Duodenal mucosa (tissue), 2 donors: ENCODE measurements at regions not wholly inside any gene's neighbourhood (a gene's known extent, or its start where the extent isn't known, plus 50 kb on each side); places are given as distances from the start of the nearest gene placed in this dataset.

Experiments
- H3K27ac ChIP-seq: one replicate; pipeline ENCODE4 v1.7.0; 2013; ENCODE audit warnings: low read depth, low read length
- H3K27me3 ChIP-seq, 2 donors: one replicate each; pipeline ENCODE4 v1.7.0; 2013; ENCODE audit warnings: low read length in 2 of 2, control low read depth in 1 of 2; ENCODE audit not compliant: insufficient read depth in 2 of 2, control insufficient read depth in 1 of 2
- H3K36me3 ChIP-seq, 2 donors: one replicate each; pipeline ENCODE4 v1.7.0; 2013; ENCODE audit warnings: low read length in 2 of 2, control low read depth in 1 of 2; ENCODE audit not compliant: insufficient read depth in 2 of 2, control insufficient read depth in 1 of 2
- H3K4me1 ChIP-seq, 2 donors: one replicate each; pipeline ENCODE4 v1.7.0; 2013; ENCODE audit warnings: low read length in 2 of 2, control low read depth in 1 of 2; ENCODE audit not compliant: insufficient read depth in 2 of 2, control insufficient read depth in 1 of 2
- H3K4me3 ChIP-seq, 2 donors: one replicate each; pipeline ENCODE4 v1.7.0; 2013; ENCODE audit warnings: low read length in 2 of 2, low read depth in 1 of 2
- H3K9ac ChIP-seq, 2 donors: one replicate each; pipeline ENCODE4 v1.7.0; 2013; ENCODE audit warnings: low read length in 2 of 2, low read depth in 1 of 2
- H3K9me3 ChIP-seq, 2 donors: one replicate each; pipeline ENCODE4 v1.7.0; 2013; ENCODE audit warnings: low read length in 2 of 2, control low read depth in 1 of 2; ENCODE audit not compliant: control insufficient read depth in 1 of 2

DNA sequence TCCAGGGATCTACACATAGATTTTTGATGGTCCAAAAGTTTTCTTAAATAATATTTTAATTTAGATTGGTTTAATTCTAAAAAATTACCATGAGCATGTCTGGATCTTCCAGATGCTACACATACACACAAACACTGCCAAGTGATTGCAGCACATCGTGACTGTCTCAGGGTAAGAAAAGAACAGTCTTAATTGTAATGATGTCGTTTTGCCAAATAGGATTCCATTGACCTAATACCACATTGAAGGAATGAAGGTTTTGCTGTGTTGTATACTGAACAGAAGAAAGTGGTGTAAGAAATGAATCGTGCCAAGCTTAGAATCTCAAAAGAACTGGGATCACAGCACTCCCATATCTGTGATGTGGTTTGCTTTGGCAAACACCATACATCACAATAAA lies 633.3 kb upstream of the CAMK1G start:
- Histone ChIP-seq H3K9me3 (no peaks in the 10 kb centered on the region), H3K9ac (no peak overlapping the region), H3K36me3 (no peaks in the 10 kb centered on the region), H3K27me3 (no peaks in the 10 kb centered on the region), H3K27ac (no peak overlapping the region), H3K4me1 (peaks cover 4 to 6% of the 10 kb centered on the region in 2 donors), H3K4me3 (no peak overlapping the region)

DNA sequence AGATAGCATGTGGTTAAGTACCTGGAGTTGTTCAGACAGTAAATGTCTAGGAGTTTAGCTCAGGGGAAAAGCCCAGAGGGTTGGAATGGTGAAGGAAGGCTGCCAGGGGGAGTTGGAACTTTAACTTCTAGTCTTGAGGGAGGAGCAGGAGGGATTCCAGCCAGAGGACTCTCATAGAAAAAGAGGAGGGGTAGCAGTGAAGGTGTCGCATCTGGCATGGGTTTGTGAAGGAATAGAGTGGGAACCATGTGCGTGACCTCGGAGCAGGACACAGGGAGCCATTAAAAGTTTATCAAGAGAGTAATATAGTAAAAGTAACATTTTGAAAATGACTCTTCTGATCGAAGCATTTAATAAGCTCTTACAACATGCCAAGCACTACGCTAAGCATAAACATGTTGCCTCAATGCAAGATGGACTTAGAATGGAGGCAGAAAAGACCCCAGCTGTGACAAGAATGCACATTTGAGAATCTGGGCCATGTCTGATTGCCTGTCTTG lies 632.4 kb upstream of the CAMK1G start:
- Histone ChIP-seq H3K36me3 (no peaks in the 10 kb centered on the region), H3K9me3 (no peaks in the 10 kb centered on the region), H3K9ac (no peak overlapping the region), H3K4me3 (no peak overlapping the region), H3K4me1 (peaks cover 4 to 6% of the 10 kb centered on the region in 2 donors), H3K27ac (no peak overlapping the region), H3K27me3 (no peaks in the 10 kb centered on the region)

DNA sequence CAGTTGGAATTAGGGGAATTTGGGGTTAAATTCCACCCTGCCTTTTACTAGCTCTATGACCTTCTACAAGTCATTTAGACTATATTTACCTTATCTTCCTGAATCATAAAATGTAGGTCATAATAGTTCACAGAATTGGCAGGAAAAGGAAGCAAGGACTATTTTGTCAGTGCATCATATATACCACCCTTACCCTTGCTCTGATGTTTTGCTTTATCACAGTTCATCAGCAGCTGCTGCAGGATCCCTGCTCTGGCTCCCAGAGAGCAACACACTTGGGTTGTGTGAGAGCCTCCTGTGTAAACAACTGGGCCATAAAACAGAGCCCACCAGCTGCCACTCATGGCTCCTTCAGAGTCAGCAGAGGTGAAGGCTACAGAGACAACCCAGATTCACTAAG lies 631.6 kb upstream of the CAMK1G start:
- Histone ChIP-seq H3K9ac (no peak overlapping the region), H3K9me3 (no peaks in the 10 kb centered on the region), H3K27ac (no peak overlapping the region), H3K4me1 (peaks cover 4 to 6% of the 10 kb centered on the region in 2 donors), H3K27me3 (no peaks in the 10 kb centered on the region), H3K36me3 (no peaks in the 10 kb centered on the region), H3K4me3 (no peak overlapping the region)

- H3K27me3 ChIP-seq: no peaks in the 10 kb centered on the region
- no peak overlapping the region for H3K27ac ChIP-seq
- H3K4me3 ChIP-seq: no peak overlapping the region
- no peaks in the 10 kb centered on the region for H3K4me1 ChIP-seq
- H3K36me3 ChIP-seq: no peaks in the 10 kb centered on the region
- H3K9ac ChIP-seq: no peak overlapping the region
- H3K9me3 ChIP-seq: peaks cover 5 to 9% of the 10 kb centered on the region in 2 donors
These were observed 620.6 kb upstream of the CAMK1G start for GRCh38 chr1:208962867-208963266.

DNA sequence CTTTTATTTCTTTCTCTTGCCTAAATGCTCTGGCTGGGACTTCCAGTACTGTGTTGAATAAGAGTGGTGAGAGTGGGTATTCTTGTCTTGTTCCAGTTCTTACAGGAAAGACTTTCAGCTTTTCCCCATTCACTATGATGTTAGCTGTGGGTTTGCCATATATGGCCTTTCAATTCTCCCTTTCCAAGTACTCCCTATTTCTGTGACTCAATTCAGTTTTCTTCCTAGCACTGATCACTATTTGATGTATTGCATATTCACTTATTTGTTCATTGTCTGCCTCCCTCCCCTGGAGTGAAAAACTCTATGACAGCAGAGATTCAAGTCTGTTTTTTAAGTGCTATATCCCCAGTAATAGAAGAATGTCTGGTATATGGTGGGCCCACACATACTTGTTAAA lies 618.2 kb upstream of the CAMK1G start:
- no peaks in the 10 kb centered on the region for H3K9me3 ChIP-seq
- H3K4me3 ChIP-seq: no peak overlapping the region
- H3K27ac ChIP-seq: no peak overlapping the region
- no peaks in the 10 kb centered on the region for H3K27me3 ChIP-seq
- H3K4me1 ChIP-seq: no peaks in the 10 kb centered on the region
- no peaks in the 10 kb centered on the region for H3K36me3 ChIP-seq
- no peak overlapping the region for H3K9ac ChIP-seq

DNA sequence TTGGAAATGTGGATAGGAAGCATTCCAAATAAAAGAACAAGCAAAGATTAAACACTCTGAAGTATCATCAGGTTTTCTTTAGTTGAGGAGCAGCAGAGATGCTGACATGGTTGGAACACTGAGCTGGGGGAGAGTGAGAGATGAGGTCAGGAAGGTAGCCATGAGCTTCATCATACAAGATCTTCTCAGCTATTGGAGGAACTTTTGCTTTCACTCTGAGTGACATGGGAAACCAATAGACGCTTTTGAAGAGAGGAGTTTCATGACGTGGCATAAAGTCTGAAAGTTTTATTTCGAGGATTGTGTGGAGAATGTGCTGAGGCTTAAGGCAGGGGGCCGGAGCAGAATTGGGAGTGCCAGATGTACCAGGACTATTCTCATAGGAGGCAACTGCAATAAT lies 616.2 kb upstream of the CAMK1G start:
- no peak overlapping the region for H3K27ac ChIP-seq
- no peaks in the 10 kb centered on the region for H3K36me3 ChIP-seq
- no peak overlapping the region for H3K9ac ChIP-seq
- no peaks in the 10 kb centered on the region for H3K4me1 ChIP-seq
- no peaks in the 10 kb centered on the region for H3K27me3 ChIP-seq
- H3K4me3 ChIP-seq: no peak overlapping the region
- H3K9me3 ChIP-seq: no peaks in the 10 kb centered on the region

DNA sequence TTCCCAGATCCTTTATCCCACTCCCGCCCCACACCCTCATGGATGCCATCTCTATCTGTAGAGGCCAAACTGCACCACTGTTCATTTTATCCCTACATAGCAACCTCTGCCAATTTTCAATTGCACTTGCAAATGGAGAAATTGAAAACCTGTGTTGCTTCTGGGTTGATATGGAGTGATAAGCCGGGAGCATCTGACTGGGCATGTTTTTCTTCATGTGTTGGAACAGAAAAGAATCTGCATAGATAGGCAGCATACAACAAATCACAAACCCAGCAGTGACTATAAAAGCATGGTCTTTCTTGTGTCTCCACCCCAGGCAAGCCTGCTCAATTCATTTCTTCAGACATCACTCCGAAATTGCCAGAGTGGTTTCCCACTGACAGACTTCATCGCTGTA lies 608.8 kb upstream of the CAMK1G start:
- Histone ChIP-seq H3K27ac (no peak overlapping the region), H3K4me3 (no peak overlapping the region), H3K36me3 (no peaks in the 10 kb centered on the region), H3K9ac (no peak overlapping the region), H3K9me3 (no peaks in the 10 kb centered on the region), H3K4me1 (no peaks in the 10 kb centered on the region), H3K27me3 (no peaks in the 10 kb centered on the region)

DNA sequence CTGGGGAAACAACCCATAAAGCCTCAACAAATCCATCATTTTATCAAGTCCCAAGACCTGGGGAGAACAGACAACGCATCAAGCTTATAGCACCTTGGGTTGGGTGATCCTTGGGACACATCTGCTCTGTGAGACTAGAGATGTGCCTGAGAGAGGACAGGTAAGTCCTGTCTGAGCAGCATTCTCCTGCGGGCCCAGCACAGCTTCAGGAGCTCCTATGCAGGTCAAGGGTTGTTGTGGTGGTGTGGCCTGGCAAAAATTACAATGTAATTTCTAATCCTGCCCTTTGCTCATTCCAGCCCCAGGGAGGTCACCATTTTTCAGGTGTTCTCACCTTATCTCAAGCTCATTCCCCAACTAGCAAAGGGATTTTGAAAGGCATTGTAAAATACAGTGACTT lies 608.1 kb upstream of the CAMK1G start:
- no peaks in the 10 kb centered on the region for H3K36me3 ChIP-seq
- no peak overlapping the region for H3K4me3 ChIP-seq
- H3K9me3 ChIP-seq: no peaks in the 10 kb centered on the region
- no peak overlapping the region for H3K27ac ChIP-seq
- H3K4me1 ChIP-seq: no peaks in the 10 kb centered on the region
- H3K27me3 ChIP-seq: no peaks in the 10 kb centered on the region
- no peak overlapping the region for H3K9ac ChIP-seq

GRCh38 chr1:208977012-208977411 lies 606.5 kb upstream of the CAMK1G start:
- Histone ChIP-seq H3K4me3 (no peak overlapping the region), H3K36me3 (no peaks in the 10 kb centered on the region), H3K4me1 (no peaks in the 10 kb centered on the region), H3K27ac (no peak overlapping the region), H3K9me3 (no peaks in the 10 kb centered on the region), H3K9ac (no peak overlapping the region), H3K27me3 (no peaks in the 10 kb centered on the region)

DNA sequence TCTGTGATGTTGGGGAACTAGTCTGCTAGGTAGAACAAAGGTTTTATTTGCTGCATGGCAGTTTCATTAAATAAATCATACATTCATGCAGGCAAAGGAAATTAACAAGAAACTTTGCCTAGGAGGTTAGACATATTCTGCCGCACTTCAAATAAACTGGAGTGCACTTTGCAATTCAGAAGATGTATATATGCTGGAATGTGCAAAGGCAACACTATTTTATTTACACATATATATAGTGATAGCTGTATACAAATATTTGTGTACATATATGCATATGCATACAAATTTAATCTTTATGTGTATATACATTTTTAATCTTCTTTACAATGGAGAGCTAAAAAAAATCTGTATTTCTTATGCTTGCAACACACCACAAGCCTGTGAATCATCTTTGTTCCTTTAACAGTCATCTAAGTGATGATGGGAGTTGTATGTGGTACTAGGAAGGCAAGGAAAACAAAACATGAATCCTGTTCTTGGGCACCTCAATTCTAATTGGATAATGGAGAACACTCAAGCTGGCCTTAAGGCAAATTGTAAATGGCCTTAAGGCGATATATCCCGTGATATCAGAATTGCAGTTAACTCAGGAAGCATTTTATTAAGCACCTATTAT lies 605.8 kb upstream of the CAMK1G start:
- Histone ChIP-seq H3K4me1 (no peaks in the 10 kb centered on the region), H3K27ac (no peak overlapping the region), H3K4me3 (no peak overlapping the region), H3K36me3 (no peaks in the 10 kb centered on the region), H3K9ac (no peak overlapping the region), H3K9me3 (no peaks in the 10 kb centered on the region), H3K27me3 (no peaks in the 10 kb centered on the region)

- no peak overlapping the region for H3K4me3 ChIP-seq
- no peaks in the 10 kb centered on the region for H3K36me3 ChIP-seq
- no peaks in the 10 kb centered on the region for H3K9me3 ChIP-seq
- H3K9ac ChIP-seq: no peak overlapping the region
- no peaks in the 10 kb centered on the region for H3K27me3 ChIP-seq
- no peaks in the 10 kb centered on the region for H3K4me1 ChIP-seq
- no peak overlapping the region for H3K27ac ChIP-seq
These were observed 603.7 kb upstream of the CAMK1G start for GRCh38 chr1:208979776-208980175.
